ENCODE measurements at regions not wholly inside any gene's neighbourhood (a gene's known extent, or its start where the extent isn't known, plus 50 kb on each side); places are given as distances from the start of the nearest gene placed in this dataset.

- peaks cover 28 to 31% of the 10 kb centered on the region in 2 donors for H3K4me1 ChIP-seq (ENCODE audit: control insufficient read depth in 1 of 2, insufficient read depth in 2 of 2, low read length in 2 of 2)
- Mint-ChIP-seq H3K4me1 (peaks cover 29% of the 10 kb centered on the region), H3K9me3 (peaks cover 3 to 13% (median 6%) of the 10 kb centered on the region in 7 donors), H3K27me3 (ENCODE audit: low read depth in 3 of 3) (peaks cover 0 to 2% (median 0%) of the 10 kb centered on the region in 3 donors), H3K4me3 (no peak overlapping the region), H3K36me3 (peaks cover 5 to 13% of the 10 kb centered on the region in 2 donors), H3K27ac (peak overlapping the region in 3 of 7 donors; percentile 5 to 91 (median 28))
- no peak overlapping the region for H2AFZ ChIP-seq (ENCODE audit: insufficient read depth, low read depth, low read length, poor library complexity, severe bottlenecking)
- H4K20me1 ChIP-seq (ENCODE audit: insufficient read depth, low read length), result no peaks in the 10 kb centered on the region
- H3K9ac ChIP-seq (ENCODE audit: insufficient read depth, low read length, poor library complexity, severe bottlenecking), result no peak overlapping the region
- WGBS (ENCODE audit: insufficient coverage), result no CpG with 5 or more reads among the region's 1 CpG
- no peak overlapping the region for H3K4me3 ChIP-seq (replicated peaks in 1 of 3; ENCODE audit: low read depth in 2 of 3, low read length in 3 of 3)
- TF ChIP-seq CTCF (IDR thresholded peaks at IDR 0.05), result no peak
- no peaks in the 10 kb centered on the region for H3K27me3 ChIP-seq (ENCODE audit: control insufficient read depth in 2 of 2, insufficient read depth in 2 of 2, low read length in 2 of 2)
- H3K36me3 ChIP-seq (replicated peaks in 1 of 2; ENCODE audit: control insufficient read depth in 1 of 2, insufficient read depth in 2 of 2, low read length in 2 of 2), result no peaks in the 10 kb centered on the region
- H3K9me3 ChIP-seq (replicated peaks in 1 of 2; ENCODE audit: control insufficient read depth in 1 of 2, insufficient read depth in 1 of 2, low read length in 2 of 2), result peaks cover 0 to 4% of the 10 kb centered on the region in 2 donors
- DNase-seq, result peak in 1 of 3 donors; percentile 23
- no peaks in the 10 kb centered on the region for H3K79me2 ChIP-seq (ENCODE audit: insufficient read depth, low read length)
- no peak overlapping the region for H3K27ac ChIP-seq (ENCODE audit: low read depth in 1 of 2, low read length in 2 of 2)
- intact Hi-C loops (cut with micrococcal nuclease), result no loop called here
- H3K4me2 ChIP-seq (replicated peaks; ENCODE audit: extremely low read depth, low read length, poor library complexity, severe bottlenecking), result no peak overlapping the region
Measured at GRCh38 chr11:35056391-35057093, 82.4 kb upstream of the CD44 start.

GRCh38 chr11:35057926-35058668 lies 80.9 kb upstream of the CD44 start:
- H2AFZ ChIP-seq (ENCODE audit: insufficient read depth, low read depth, low read length, poor library complexity, severe bottlenecking), result no peak overlapping the region
- no peaks in the 10 kb centered on the region for H3K79me2 ChIP-seq (ENCODE audit: insufficient read depth, low read length)
- H3K9me3 ChIP-seq (replicated peaks in 1 of 2; ENCODE audit: control insufficient read depth in 1 of 2, insufficient read depth in 1 of 2, low read length in 2 of 2), result peaks cover 0 to 4% of the 10 kb centered on the region in 2 donors
- H3K9ac ChIP-seq (ENCODE audit: insufficient read depth, low read length, poor library complexity, severe bottlenecking), result no peak overlapping the region
- peak in 2 of 3 donors; percentile 59 to 69 for DNase-seq
- no peak for TF ChIP-seq CTCF (IDR thresholded peaks at IDR 0.05)
- H3K36me3 ChIP-seq (replicated peaks in 1 of 2; ENCODE audit: control insufficient read depth in 1 of 2, insufficient read depth in 2 of 2, low read length in 2 of 2), result no peaks in the 10 kb centered on the region
- intact Hi-C loops (cut with micrococcal nuclease), result no loop called here
- Mint-ChIP-seq H3K4me1 (peaks cover 33% of the 10 kb centered on the region), H3K27me3 (ENCODE audit: low read depth in 3 of 3) (peaks cover 0 to 2% (median 0%) of the 10 kb centered on the region in 3 donors), H3K9me3 (peaks cover 3 to 13% (median 6%) of the 10 kb centered on the region in 7 donors), H3K4me3 (no peak overlapping the region), H3K36me3 (peaks cover 5 to 13% of the 10 kb centered on the region in 2 donors), H3K27ac (peak overlapping the region; percentile 89 to 97 (median 93))
- H3K4me1 ChIP-seq (ENCODE audit: control insufficient read depth in 1 of 2, insufficient read depth in 2 of 2, low read length in 2 of 2), result peaks cover 28 to 31% of the 10 kb centered on the region in 2 donors
- no peak overlapping the region for H3K4me3 ChIP-seq (replicated peaks in 1 of 3; ENCODE audit: low read depth in 2 of 3, low read length in 3 of 3)
- no peaks in the 10 kb centered on the region for H4K20me1 ChIP-seq (ENCODE audit: insufficient read depth, low read length)
- H3K27me3 ChIP-seq (ENCODE audit: control insufficient read depth in 2 of 2, insufficient read depth in 2 of 2, low read length in 2 of 2), result no peaks in the 10 kb centered on the region
- peak overlapping the region; percentile 9 for H3K4me2 ChIP-seq (replicated peaks; ENCODE audit: extremely low read depth, low read length, poor library complexity, severe bottlenecking)
- 60% methylated on average over 1 of the region's 2 CpGs for WGBS (ENCODE audit: insufficient coverage)
- peak overlapping the region in 1 of 2 donors; percentile 72 for H3K27ac ChIP-seq (ENCODE audit: low read depth in 1 of 2, low read length in 2 of 2)

Data from CD14-positive monocyte (primary cell).